Neutrophil (primary cell): ENCODE measurements at regions not wholly inside any gene's neighbourhood (a gene's known extent, or its start where the extent isn't known, plus 50 kb on each side); places are given as distances from the start of the nearest gene placed in this dataset.

Experiments
- H3K27ac ChIP-seq: fragments of 200-600 bp; sonication (generic); 2 replicates; pipeline ENCODE4 v1.5.1; 2016; ENCODE audit warnings: mild to moderate bottlenecking, moderate library complexity
- H3K27me3 ChIP-seq: fragments of 200-600 bp; sonication (generic); 2 replicates; pipeline ENCODE4 v1.6.0; 2016; ENCODE audit warnings: mild to moderate bottlenecking
- H3K36me3 ChIP-seq: fragments of 200-600 bp; sonication (generic); 2 replicates; pipeline ENCODE4 v1.5.1; 2017
- H3K4me1 ChIP-seq, 2 experiments: fragments of 200-600 bp in 1 of 2; sonication (generic) in 1 of 2; 1 replicate in 1 of 2; 2 replicates in 1 of 2; pipeline versions ENCODE4 v1.5.1 to v1.6.1; 2013 to 2016; ENCODE audit warnings: low read depth in 1 of 2, low read length in 1 of 2, mild to moderate bottlenecking in 1 of 2, moderate library complexity in 1 of 2; ENCODE audit not compliant: control insufficient read depth in 1 of 2, insufficient read depth in 1 of 2
- H3K4me3 ChIP-seq, 2 experiments: fragments of 200-600 bp in 1 of 2; sonication (generic) in 1 of 2; 1 replicate in 1 of 2; 2 replicates in 1 of 2; pipeline ENCODE4 v1.5.1; 2013 to 2016; ENCODE audit warnings: low read depth in 1 of 2, low read length in 1 of 2, mild to moderate bottlenecking in 1 of 2, moderate library complexity in 1 of 2
- H3K9me3 ChIP-seq: fragments of 200-600 bp; sonication (generic); 2 replicates; pipeline ENCODE4 v1.5.1; 2016
- TF ChIP-seq, protein P1 (sequence below): fragments of 200-600 bp; sonication (generic); IDR thresholded peaks from 2 replicates; pipeline ENCODE4 v1.5.1; 2016; ENCODE audit warnings: antibody characterized with exemption

DNA sequence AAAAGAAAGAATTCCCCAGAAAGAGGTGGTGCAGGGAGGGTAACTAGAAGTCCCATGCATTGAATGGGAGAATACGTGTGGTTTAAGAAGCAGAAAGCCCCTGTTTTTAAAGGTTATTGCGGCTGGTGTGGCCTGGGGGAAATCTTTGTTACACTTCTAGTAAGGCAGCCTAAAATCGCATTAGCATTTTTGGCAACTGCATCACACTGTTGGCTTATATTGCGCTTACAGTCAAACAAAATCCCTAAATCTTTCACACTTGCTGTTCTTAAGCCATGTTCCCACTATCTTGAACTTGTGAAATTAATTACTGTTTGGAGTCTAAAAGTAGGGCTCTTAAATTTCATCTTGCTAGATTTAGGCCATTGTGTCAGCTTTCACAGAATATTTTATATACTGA, 66.0 kb upstream of the GOLIM4 start:
- H3K9me3 ChIP-seq, result no peaks in the 10 kb centered on the region
- H3K36me3 ChIP-seq, result no peaks in the 10 kb centered on the region
- peaks cover 0 to 2% of the 10 kb centered on the region in 2 experiments for H3K4me1 ChIP-seq
- TF ChIP-seq, protein P1, sequence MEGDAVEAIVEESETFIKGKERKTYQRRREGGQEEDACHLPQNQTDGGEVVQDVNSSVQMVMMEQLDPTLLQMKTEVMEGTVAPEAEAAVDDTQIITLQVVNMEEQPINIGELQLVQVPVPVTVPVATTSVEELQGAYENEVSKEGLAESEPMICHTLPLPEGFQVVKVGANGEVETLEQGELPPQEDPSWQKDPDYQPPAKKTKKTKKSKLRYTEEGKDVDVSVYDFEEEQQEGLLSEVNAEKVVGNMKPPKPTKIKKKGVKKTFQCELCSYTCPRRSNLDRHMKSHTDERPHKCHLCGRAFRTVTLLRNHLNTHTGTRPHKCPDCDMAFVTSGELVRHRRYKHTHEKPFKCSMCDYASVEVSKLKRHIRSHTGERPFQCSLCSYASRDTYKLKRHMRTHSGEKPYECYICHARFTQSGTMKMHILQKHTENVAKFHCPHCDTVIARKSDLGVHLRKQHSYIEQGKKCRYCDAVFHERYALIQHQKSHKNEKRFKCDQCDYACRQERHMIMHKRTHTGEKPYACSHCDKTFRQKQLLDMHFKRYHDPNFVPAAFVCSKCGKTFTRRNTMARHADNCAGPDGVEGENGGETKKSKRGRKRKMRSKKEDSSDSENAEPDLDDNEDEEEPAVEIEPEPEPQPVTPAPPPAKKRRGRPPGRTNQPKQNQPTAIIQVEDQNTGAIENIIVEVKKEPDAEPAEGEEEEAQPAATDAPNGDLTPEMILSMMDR, result no peak
- no peak overlapping the region for H3K4me3 ChIP-seq
- H3K27ac ChIP-seq, result no peak overlapping the region
- H3K27me3 ChIP-seq, result no peaks in the 10 kb centered on the region

DNA sequence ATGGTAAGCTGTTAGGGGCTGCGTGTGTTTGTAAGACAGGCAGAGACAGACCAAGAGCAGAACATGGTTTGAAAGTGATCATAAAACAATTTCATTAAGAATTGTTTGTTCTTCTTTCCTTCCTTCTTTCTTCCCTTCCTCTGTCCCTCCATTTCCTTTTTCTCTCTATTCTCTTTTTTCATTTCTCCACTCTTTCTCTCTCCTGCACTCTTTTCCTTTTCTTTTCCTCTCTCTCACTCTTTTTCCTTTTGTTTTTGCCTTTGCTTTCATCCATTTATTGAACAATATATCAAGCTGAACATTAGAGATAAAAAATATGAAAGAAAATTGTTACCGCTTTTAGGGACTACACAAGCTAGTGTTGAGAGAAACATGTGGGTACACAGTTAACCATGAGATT, 62.2 kb upstream of the GOLIM4 start:
- TF ChIP-seq, protein P1, result no peak
- Histone ChIP-seq H3K9me3 (peaks cover 4% of the 10 kb centered on the region), H3K27me3 (no peaks in the 10 kb centered on the region), H3K4me1 (peaks cover 0 to 6% of the 10 kb centered on the region in 2 experiments), H3K4me3 (no peak overlapping the region), H3K36me3 (no peaks in the 10 kb centered on the region), H3K27ac (no peak overlapping the region)

DNA sequence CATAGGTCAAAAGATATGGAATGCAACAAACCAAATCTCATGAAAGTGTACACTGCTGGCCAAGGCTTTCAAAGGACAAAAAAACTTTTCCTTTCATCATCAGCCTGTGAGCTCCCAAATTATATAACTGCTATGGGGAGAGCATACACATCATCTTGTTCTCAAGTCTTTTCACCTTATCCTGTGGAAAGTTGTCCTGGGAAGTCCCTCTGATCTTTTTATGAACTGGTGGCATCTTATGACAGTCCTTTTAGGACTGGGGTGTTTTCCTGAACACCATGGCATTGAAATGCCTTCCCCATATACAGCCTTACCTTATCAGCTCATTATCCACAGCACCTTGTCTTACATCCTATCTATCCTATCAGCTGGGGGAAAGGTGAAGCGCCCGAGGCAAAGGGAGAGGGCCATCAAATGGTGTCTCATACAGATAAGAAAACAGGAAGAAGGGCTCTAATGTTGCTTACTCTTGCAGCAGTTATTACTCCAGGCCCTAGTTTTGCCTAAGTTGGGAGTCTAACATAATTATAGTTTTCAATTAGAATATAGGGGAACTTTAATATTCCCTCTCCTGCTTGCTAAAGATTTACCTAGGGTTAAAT, 61.5 kb upstream of the GOLIM4 start:
- no peak overlapping the region for H3K27ac ChIP-seq
- H3K4me3 ChIP-seq, result no peak overlapping the region
- TF ChIP-seq, protein P1, result no peak

DNA sequence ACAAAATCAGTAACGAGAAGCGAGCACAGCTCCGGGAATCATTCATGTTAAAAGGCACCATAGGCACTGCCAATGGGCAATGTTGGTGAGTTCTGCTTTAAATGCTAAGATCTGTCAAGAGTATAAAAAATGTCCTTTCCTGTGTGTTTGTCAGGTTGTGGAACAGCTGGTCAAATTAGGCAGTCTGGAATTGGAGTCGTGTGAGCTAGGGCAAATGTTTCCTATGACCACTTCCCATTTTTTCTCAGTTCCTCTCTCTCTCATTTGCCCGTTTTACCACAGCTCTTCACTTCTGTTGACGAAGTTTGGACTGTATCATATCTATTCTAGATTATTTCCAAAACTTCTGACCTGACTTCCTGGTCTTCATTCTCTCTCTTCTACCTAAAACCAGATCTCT, 60.8 kb upstream of the GOLIM4 start:
- no peaks in the 10 kb centered on the region for H3K27me3 ChIP-seq
- no peak overlapping the region for H3K27ac ChIP-seq
- TF ChIP-seq, protein P1, result no peak
- H3K4me1 ChIP-seq, result peaks cover 0 to 6% of the 10 kb centered on the region in 2 experiments
- no peaks in the 10 kb centered on the region for H3K36me3 ChIP-seq
- peaks cover 9% of the 10 kb centered on the region for H3K9me3 ChIP-seq
- no peak overlapping the region for H3K4me3 ChIP-seq

More for the DNA sequence above, 61.5 kb upstream of the GOLIM4 start:
- peaks cover 0 to 6% of the 10 kb centered on the region in 2 experiments for H3K4me1 ChIP-seq
- peaks cover 9% of the 10 kb centered on the region for H3K9me3 ChIP-seq
- H3K36me3 ChIP-seq, result no peaks in the 10 kb centered on the region
- H3K27me3 ChIP-seq, result no peaks in the 10 kb centered on the region

DNA sequence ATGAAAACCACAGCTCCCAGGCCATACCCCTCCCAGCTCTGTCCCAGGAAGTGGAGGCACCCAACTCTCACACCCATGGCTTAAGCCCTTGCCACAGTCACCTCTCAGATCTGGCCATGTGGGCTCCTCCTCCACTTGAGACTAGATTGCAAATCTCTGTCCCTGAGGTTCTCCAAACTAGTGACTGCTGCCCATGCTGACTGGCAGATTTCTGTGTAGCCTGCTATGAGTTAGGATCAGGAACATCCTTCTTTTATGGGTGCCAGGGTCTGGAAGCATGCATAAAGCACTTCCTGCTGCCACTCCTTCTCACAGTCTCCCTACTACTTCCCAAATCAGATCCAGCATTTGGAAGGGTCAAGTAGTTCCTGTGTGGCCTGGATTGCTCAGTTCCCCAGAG, 59.6 kb upstream of the GOLIM4 start:
- peaks cover 0 to 6% of the 10 kb centered on the region in 2 experiments for H3K4me1 ChIP-seq
- no peak overlapping the region for H3K27ac ChIP-seq
- H3K36me3 ChIP-seq, result no peaks in the 10 kb centered on the region
- H3K9me3 ChIP-seq, result peaks cover 9% of the 10 kb centered on the region
- TF ChIP-seq, protein P1, result no peak
- no peak overlapping the region for H3K4me3 ChIP-seq
- H3K27me3 ChIP-seq, result no peaks in the 10 kb centered on the region

DNA sequence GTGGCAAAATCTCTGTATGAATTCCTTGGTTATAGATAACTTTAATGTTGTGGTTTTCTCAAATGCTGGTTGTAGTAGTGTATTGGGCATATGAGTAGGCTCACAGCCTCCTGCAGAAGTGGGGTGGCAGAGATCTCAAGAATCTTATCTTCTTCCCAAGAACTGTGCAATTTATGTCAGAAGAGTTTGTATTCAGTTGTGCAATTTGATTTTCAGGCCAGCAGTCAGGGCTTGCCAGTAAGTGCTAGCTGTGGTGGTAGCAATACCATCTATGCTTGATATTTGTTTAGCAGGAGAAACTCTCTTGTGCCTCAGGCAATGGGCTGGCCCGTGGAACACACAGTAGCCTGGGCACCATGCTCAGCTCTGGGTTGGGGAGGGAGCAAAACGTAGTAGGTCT, 58.4 kb upstream of the GOLIM4 start:
- Histone ChIP-seq H3K27ac (no peak overlapping the region), H3K9me3 (peaks cover 9% of the 10 kb centered on the region), H3K4me1 (peaks cover 0 to 6% of the 10 kb centered on the region in 2 experiments), H3K27me3 (no peaks in the 10 kb centered on the region), H3K4me3 (no peak overlapping the region), H3K36me3 (no peaks in the 10 kb centered on the region)
- TF ChIP-seq, protein P1, result no peak
